ENCODE measurements at regions not wholly inside any gene's neighbourhood (a gene's known extent, or its start where the extent isn't known, plus 50 kb on each side); places are given as distances from the start of the nearest gene placed in this dataset.
"Not testable (repeated sequence)": the region's sequence is repeated elsewhere in the genome, so short reads cannot be mapped to it uniquely, and the experiment has no call there.

GRCh38 chr2:89856305-89856704, 1164.8 kb downstream of the RPIA start:
- 20% methylated on average over 1 of the region's 7 CpGs; no CpG with 5 or more reads in 1 of the 2 experiments for WGBS, 2 experiments (ENCODE audit: insufficient coverage in 1 of 2, insufficient read length in 1 of 2)
- not testable (repeated sequence) for H3K27ac Mint-ChIP-seq

GRCh38 chr2:89862164-89862563, 1170.7 kb downstream of the RPIA start:
- not testable (repeated sequence) for DNase-seq; H3K27ac ChIP-seq (ENCODE audit: low read depth, low read length); H3K27ac Mint-ChIP-seq; H3K9me3 ChIP-seq (ENCODE audit: control insufficient read depth, low read length); H3K36me3 Mint-ChIP-seq (ENCODE audit: low read depth); H3K4me1 ChIP-seq (ENCODE audit: control insufficient read depth, insufficient read depth, low read length); H3K4me3 ChIP-seq (ENCODE audit: low read length); H3K36me3 ChIP-seq (ENCODE audit: control insufficient read depth, insufficient read depth, low read length); H3K27me3 ChIP-seq (ENCODE audit: control insufficient read depth, insufficient read depth, low read length, poor library complexity, severe bottlenecking); H3K4me3 Mint-ChIP-seq; H3K9me3 Mint-ChIP-seq; H3K27me3 Mint-ChIP-seq (ENCODE audit: insufficient read depth); H3K9ac ChIP-seq (ENCODE audit: extremely low read depth, low read length, poor library complexity, severe bottlenecking); H3K4me1 Mint-ChIP-seq
- WGBS, 2 experiments (ENCODE audit: insufficient coverage in 1 of 2, insufficient read length in 1 of 2), result no CpG with 5 or more reads among the region's 5 CpGs

More at GRCh38 chr2:89856305-89856704, 1164.8 kb downstream of the RPIA start:
- not testable (repeated sequence) for H3K27ac ChIP-seq (ENCODE audit: low read depth, low read length); H3K27me3 ChIP-seq (ENCODE audit: control insufficient read depth, insufficient read depth, low read length, poor library complexity, severe bottlenecking); H3K9ac ChIP-seq (ENCODE audit: extremely low read depth, low read length, poor library complexity, severe bottlenecking); H3K27me3 Mint-ChIP-seq (ENCODE audit: insufficient read depth); DNase-seq; H3K9me3 Mint-ChIP-seq; H3K4me3 Mint-ChIP-seq; H3K4me1 Mint-ChIP-seq; H3K36me3 Mint-ChIP-seq (ENCODE audit: low read depth); H3K9me3 ChIP-seq (ENCODE audit: control insufficient read depth, low read length); H3K4me1 ChIP-seq (ENCODE audit: control insufficient read depth, insufficient read depth, low read length); H3K4me3 ChIP-seq (ENCODE audit: low read length); H3K36me3 ChIP-seq (ENCODE audit: control insufficient read depth, insufficient read depth, low read length)

- no CpG with 5 or more reads among the region's 6 CpGs for WGBS, 2 experiments (ENCODE audit: insufficient coverage in 1 of 2, insufficient read length in 1 of 2)
- DNase-seq; H3K9me3 Mint-ChIP-seq; H3K27me3 Mint-ChIP-seq (ENCODE audit: insufficient read depth); H3K9me3 ChIP-seq (ENCODE audit: control insufficient read depth, low read length); H3K27me3 ChIP-seq (ENCODE audit: control insufficient read depth, insufficient read depth, low read length, poor library complexity, severe bottlenecking); H3K36me3 Mint-ChIP-seq (ENCODE audit: low read depth); H3K4me3 ChIP-seq (ENCODE audit: low read length); H3K27ac ChIP-seq (ENCODE audit: low read depth, low read length); H3K4me1 Mint-ChIP-seq; H3K27ac Mint-ChIP-seq; H3K4me1 ChIP-seq (ENCODE audit: control insufficient read depth, insufficient read depth, low read length); H3K4me3 Mint-ChIP-seq; H3K36me3 ChIP-seq (ENCODE audit: control insufficient read depth, insufficient read depth, low read length); H3K9ac ChIP-seq (ENCODE audit: extremely low read depth, low read length, poor library complexity, severe bottlenecking): not testable (repeated sequence)
These were observed 1171.7 kb downstream of the RPIA start for GRCh38 chr2:89863209-89863608.

- 83% methylated on average over 1 of the region's 9 CpGs; no CpG with 5 or more reads in 1 of the 2 experiments for WGBS, 2 experiments (ENCODE audit: insufficient coverage in 1 of 2, insufficient read length in 1 of 2)
- not testable (repeated sequence) for H3K36me3 Mint-ChIP-seq (ENCODE audit: low read depth)
These were observed 1183.5 kb downstream of the RPIA start for GRCh38 chr2:89874810-89875595.

GRCh38 chr2:89876445-89876844, 1185.0 kb downstream of the RPIA start:
- H3K27ac ChIP-seq (ENCODE audit: low read depth, low read length); H3K27me3 ChIP-seq (ENCODE audit: control insufficient read depth, insufficient read depth, low read length, poor library complexity, severe bottlenecking); H3K27ac Mint-ChIP-seq; H3K36me3 ChIP-seq (ENCODE audit: control insufficient read depth, insufficient read depth, low read length); H3K36me3 Mint-ChIP-seq (ENCODE audit: low read depth); H3K27me3 Mint-ChIP-seq (ENCODE audit: insufficient read depth); H3K9me3 ChIP-seq (ENCODE audit: control insufficient read depth, low read length); H3K4me3 Mint-ChIP-seq; H3K9me3 Mint-ChIP-seq; H3K4me3 ChIP-seq (ENCODE audit: low read length); H3K9ac ChIP-seq (ENCODE audit: extremely low read depth, low read length, poor library complexity, severe bottlenecking); H3K4me1 ChIP-seq (ENCODE audit: control insufficient read depth, insufficient read depth, low read length); DNase-seq; H3K4me1 Mint-ChIP-seq: not testable (repeated sequence)
- WGBS, 2 experiments (ENCODE audit: insufficient coverage in 1 of 2, insufficient read length in 1 of 2), result no CpG with 5 or more reads among the region's 1 CpG

More at GRCh38 chr2:89874810-89875595, 1183.5 kb downstream of the RPIA start:
- not testable (repeated sequence) for H3K27me3 Mint-ChIP-seq (ENCODE audit: insufficient read depth); H3K27me3 ChIP-seq (ENCODE audit: control insufficient read depth, insufficient read depth, low read length, poor library complexity, severe bottlenecking); H3K9me3 ChIP-seq (ENCODE audit: control insufficient read depth, low read length); H3K36me3 ChIP-seq (ENCODE audit: control insufficient read depth, insufficient read depth, low read length); H3K4me1 Mint-ChIP-seq; H3K27ac ChIP-seq (ENCODE audit: low read depth, low read length); H3K4me3 Mint-ChIP-seq; H3K9ac ChIP-seq (ENCODE audit: extremely low read depth, low read length, poor library complexity, severe bottlenecking); DNase-seq; H3K4me1 ChIP-seq (ENCODE audit: control insufficient read depth, insufficient read depth, low read length); H3K27ac Mint-ChIP-seq; H3K4me3 ChIP-seq (ENCODE audit: low read length)
- H3K9me3 Mint-ChIP-seq, result peaks cover 17% of the 10 kb centered on the region

GRCh38 chr2:89876878-89877277, 1185.4 kb downstream of the RPIA start:
- WGBS, 2 experiments (ENCODE audit: insufficient coverage in 1 of 2, insufficient read length in 1 of 2), result 29 to 40% methylated on average over 1 to 3 of the region's 6 CpGs
- not testable (repeated sequence) for DNase-seq; H3K4me1 Mint-ChIP-seq; H3K36me3 ChIP-seq (ENCODE audit: control insufficient read depth, insufficient read depth, low read length); H3K27ac Mint-ChIP-seq; H3K4me3 Mint-ChIP-seq; H3K4me1 ChIP-seq (ENCODE audit: control insufficient read depth, insufficient read depth, low read length); H3K9me3 ChIP-seq (ENCODE audit: control insufficient read depth, low read length); H3K9ac ChIP-seq (ENCODE audit: extremely low read depth, low read length, poor library complexity, severe bottlenecking); H3K4me3 ChIP-seq (ENCODE audit: low read length); H3K27ac ChIP-seq (ENCODE audit: low read depth, low read length); H3K27me3 Mint-ChIP-seq (ENCODE audit: insufficient read depth); H3K27me3 ChIP-seq (ENCODE audit: control insufficient read depth, insufficient read depth, low read length, poor library complexity, severe bottlenecking); H3K36me3 Mint-ChIP-seq (ENCODE audit: low read depth); H3K9me3 Mint-ChIP-seq

GRCh38 chr2:89882880-89883279, 1191.4 kb downstream of the RPIA start:
- H3K27me3 Mint-ChIP-seq (ENCODE audit: insufficient read depth); DNase-seq; H3K27ac ChIP-seq (ENCODE audit: low read depth, low read length); H3K9ac ChIP-seq (ENCODE audit: extremely low read depth, low read length, poor library complexity, severe bottlenecking); H3K4me1 ChIP-seq (ENCODE audit: control insufficient read depth, insufficient read depth, low read length); H3K4me3 Mint-ChIP-seq; H3K9me3 ChIP-seq (ENCODE audit: control insufficient read depth, low read length); H3K36me3 ChIP-seq (ENCODE audit: control insufficient read depth, insufficient read depth, low read length); H3K27ac Mint-ChIP-seq; H3K27me3 ChIP-seq (ENCODE audit: control insufficient read depth, insufficient read depth, low read length, poor library complexity, severe bottlenecking); H3K4me3 ChIP-seq (ENCODE audit: low read length); H3K4me1 Mint-ChIP-seq; H3K36me3 Mint-ChIP-seq (ENCODE audit: low read depth): not testable (repeated sequence)
- WGBS, 2 experiments (ENCODE audit: insufficient coverage in 1 of 2, insufficient read length in 1 of 2), result 60% methylated on average over 1 of the region's 1 CpG; no CpG with 5 or more reads in 1 of the 2 experiments
- peaks cover 10% of the 10 kb centered on the region for H3K9me3 Mint-ChIP-seq
